ENCODE measurements at regions not wholly inside any gene's neighbourhood (a gene's known extent, or its start where the extent isn't known, plus 50 kb on each side); places are given as distances from the start of the nearest gene placed in this dataset.

GRCh38 chr11:31913985-31914384 is 102.9 kb upstream of the PAX6 start:
- no peaks in the 10 kb centered on the region for H3K36me3 ChIP-seq
- WGBS, 5 donors: 86 to 100% (median 95%) methylated on average over 1 of the region's 1 CpG
- DNase-seq: no peak
- peaks cover 0 to 4% (median 0%) of the 10 kb centered on the region in 3 donors for H3K27me3 ChIP-seq
- no peak for TF ChIP-seq EP300 (IDR thresholded peaks at IDR 0.05)
- TF ChIP-seq POLR2AphosphoS5 (IDR thresholded peaks at IDR 0.05): no peak
- TF ChIP-seq, protein P1, sequence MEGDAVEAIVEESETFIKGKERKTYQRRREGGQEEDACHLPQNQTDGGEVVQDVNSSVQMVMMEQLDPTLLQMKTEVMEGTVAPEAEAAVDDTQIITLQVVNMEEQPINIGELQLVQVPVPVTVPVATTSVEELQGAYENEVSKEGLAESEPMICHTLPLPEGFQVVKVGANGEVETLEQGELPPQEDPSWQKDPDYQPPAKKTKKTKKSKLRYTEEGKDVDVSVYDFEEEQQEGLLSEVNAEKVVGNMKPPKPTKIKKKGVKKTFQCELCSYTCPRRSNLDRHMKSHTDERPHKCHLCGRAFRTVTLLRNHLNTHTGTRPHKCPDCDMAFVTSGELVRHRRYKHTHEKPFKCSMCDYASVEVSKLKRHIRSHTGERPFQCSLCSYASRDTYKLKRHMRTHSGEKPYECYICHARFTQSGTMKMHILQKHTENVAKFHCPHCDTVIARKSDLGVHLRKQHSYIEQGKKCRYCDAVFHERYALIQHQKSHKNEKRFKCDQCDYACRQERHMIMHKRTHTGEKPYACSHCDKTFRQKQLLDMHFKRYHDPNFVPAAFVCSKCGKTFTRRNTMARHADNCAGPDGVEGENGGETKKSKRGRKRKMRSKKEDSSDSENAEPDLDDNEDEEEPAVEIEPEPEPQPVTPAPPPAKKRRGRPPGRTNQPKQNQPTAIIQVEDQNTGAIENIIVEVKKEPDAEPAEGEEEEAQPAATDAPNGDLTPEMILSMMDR (IDR thresholded peaks at IDR 0.05): no peak
- no peak for TF ChIP-seq POLR2A (IDR thresholded peaks at IDR 0.05)
- no peaks in the 10 kb centered on the region for H3K9me3 ChIP-seq
- H3K4me3 ChIP-seq: no peak overlapping the region
- intact Hi-C loops (cut with DNase I; ENCODE audit: low total_unique reads): no loop called here
- no peaks in the 10 kb centered on the region for H3K4me1 ChIP-seq
- H3K27ac ChIP-seq: no peak overlapping the region

DNA sequence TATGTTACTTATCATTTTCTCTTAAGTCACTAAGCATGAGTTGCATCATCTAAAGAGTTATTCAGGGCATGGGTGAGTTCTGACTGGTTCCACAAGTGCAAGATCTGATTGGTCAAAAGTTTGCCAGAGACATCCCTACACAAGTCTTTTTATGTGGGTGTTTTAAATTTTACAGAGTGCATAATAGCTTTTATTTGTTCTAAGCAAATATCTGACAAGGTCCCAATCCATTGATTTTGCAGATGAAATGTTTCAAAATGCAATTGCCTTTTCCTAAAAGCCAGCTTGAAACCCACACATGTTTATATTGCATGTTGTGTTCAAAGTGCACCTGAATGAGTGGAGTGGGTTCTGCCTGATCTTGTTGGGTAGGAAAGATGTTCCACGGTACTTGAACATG is 101.7 kb upstream of the PAX6 start:
- Histone ChIP-seq H3K4me3 (no peak overlapping the region), H3K27me3 (no peaks in the 10 kb centered on the region), H3K27ac (no peak overlapping the region), H3K36me3 (no peaks in the 10 kb centered on the region), H3K9me3 (no peaks in the 10 kb centered on the region), H3K4me1 (no peaks in the 10 kb centered on the region)
- 60 to 93% (median 66%) methylated on average over 1 of the region's 1 CpG for WGBS, 5 donors
- TF ChIP-seq POLR2A (IDR thresholded peaks at IDR 0.05): no peak
- TF ChIP-seq, protein P1 (IDR thresholded peaks at IDR 0.05): no peak
- TF ChIP-seq EP300 (IDR thresholded peaks at IDR 0.05): no peak
- TF ChIP-seq POLR2AphosphoS5 (IDR thresholded peaks at IDR 0.05): no peak
- intact Hi-C loops (cut with DNase I; ENCODE audit: low total_unique reads): no loop called here
- DNase-seq: no peak

GRCh38 chr11:31910950-31911576 is 99.9 kb upstream of the PAX6 start:
- Histone ChIP-seq H3K27me3 (peaks cover 0 to 4% (median 0%) of the 10 kb centered on the region in 3 donors), H3K4me3 (no peak overlapping the region), H3K27ac (no peak overlapping the region), H3K9me3 (peaks cover 0 to 6% (median 0%) of the 10 kb centered on the region in 4 donors), H3K36me3 (no peaks in the 10 kb centered on the region), H3K4me1 (no peaks in the 10 kb centered on the region)
- no peak for DNase-seq
- intact Hi-C loops (cut with DNase I; ENCODE audit: low total_unique reads): no loop called here
- 76 to 95% (median 86%) methylated on average over 1 of the region's 1 CpG for WGBS, 5 donors
- TF ChIP-seq EP300 (IDR thresholded peaks at IDR 0.05): no peak
- no peak for TF ChIP-seq POLR2AphosphoS5 (IDR thresholded peaks at IDR 0.05)
- TF ChIP-seq POLR2A (IDR thresholded peaks at IDR 0.05): no peak
- TF ChIP-seq, protein P1 (IDR thresholded peaks at IDR 0.05): no peak

DNA sequence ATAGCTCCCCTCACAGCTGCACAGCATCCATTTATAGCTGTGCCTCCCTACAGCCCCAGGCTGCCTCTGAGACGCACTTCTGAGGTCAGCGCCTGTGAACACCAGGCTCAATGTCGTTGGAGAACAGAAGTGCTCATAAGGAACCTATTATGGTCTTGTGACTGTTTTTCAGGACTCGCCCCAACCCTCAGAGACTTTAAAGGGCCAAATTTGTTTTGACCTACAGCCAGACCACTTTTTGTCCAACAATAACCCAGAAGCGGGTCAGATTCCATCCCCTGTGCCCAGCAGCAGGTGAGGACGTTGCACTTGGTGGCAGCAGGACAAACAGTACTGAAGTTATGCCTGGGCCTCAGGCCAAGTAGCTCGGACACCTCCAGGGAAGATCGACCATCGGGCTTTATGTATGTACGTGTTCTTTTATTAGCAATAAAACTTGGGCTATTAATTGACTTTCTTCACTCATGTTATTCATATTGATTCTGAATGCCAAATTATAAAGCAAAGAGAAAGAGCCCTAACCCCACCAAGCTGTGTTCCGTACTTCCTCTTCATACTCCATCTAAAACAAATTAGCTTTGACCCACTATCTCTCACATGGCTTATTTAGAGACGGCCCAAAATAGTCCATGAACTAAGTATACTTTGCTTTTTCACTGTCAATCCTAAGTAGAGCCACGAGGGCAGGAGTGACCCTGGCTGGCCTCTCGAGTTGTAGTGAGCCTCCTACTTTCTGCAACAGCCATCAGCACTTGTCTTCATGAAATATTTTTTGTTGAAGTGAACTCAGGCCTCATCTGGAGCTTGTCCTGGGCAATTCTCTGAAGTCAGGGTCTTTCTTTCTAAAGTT is 92.3 kb upstream of the PAX6 start:
- no peak for TF ChIP-seq POLR2AphosphoS5 (IDR thresholded peaks at IDR 0.05)
- peaks cover 0 to 12% (median 0%) of the 10 kb centered on the region in 4 donors for H3K9me3 ChIP-seq
- no peak overlapping the region for H3K27ac ChIP-seq
- no peaks in the 10 kb centered on the region for H3K4me1 ChIP-seq
- DNase-seq: no peak
- H3K4me3 ChIP-seq: no peak overlapping the region
- intact Hi-C loops (cut with DNase I; ENCODE audit: low total_unique reads): no loop called here
- peaks cover 0 to 4% (median 0%) of the 10 kb centered on the region in 3 donors for H3K27me3 ChIP-seq
- 70 to 77% (median 72%) methylated on average over 14 of the region's 14 CpGs for WGBS, 5 donors
- H3K36me3 ChIP-seq: no peaks in the 10 kb centered on the region
